OCI-LY7 (cell line): ENCODE measurements at regions not wholly inside any gene's neighbourhood (a gene's known extent, or its start where the extent isn't known, plus 50 kb on each side); places are given as distances from the start of the nearest gene placed in this dataset.

Source experiments
- CTCF ChIP-seq: fragments of 200-600 bp; sonication (generic); conservative IDR thresholded peaks from 2 replicates; pipeline ENCODE4 v1.5.1; 2014; ENCODE audit warnings: mild to moderate bottlenecking, antibody characterized with exemption, low read length, moderate library complexity, mixed read lengths
- EZH2phosphoT487 ChIP-seq: fragments of 200-600 bp; sonication (generic); IDR thresholded peaks from 2 replicates; pipeline ENCODE4 v1.6.1; 2018; ENCODE audit warnings: low read depth, borderline replicate concordance, mild to moderate bottlenecking, mixed run types, antibody characterized with exemption, low read length, moderate library complexity, mixed read lengths

DNA sequence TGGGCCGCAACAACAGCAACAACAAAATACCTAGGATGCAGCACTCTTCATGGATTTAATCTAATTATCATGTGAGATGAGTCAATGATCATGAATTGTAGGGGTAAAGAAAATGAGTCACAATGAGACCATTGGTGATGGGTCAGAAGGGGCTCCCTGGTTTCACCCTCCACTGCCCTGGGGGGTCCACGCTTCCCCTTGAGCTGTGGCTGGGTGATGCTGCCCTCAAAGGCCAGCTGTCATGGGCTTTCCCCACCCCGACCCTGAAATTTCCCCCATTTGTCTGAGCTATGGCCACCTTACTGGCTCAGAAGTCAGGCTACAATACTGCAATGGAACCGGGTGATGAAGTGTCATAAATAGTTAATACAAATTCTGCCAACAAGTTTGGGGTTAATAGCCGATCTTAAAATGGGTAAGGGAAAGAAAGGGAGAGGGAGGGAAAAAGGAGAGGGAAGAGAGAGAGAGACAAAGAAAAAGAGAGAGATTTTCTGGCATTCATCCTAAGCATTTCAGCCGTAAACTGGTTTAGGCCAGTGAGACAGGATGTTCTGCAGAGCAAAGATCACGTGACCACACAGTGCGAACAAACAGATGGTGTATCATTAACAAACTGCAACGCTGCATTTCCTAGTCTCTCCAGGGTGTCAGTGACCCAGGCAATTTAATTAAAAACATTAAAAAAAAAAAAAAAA, 143.4 kb upstream of the ERRFI1 start:
- TF ChIP-seq CTCF (no peak), EZH2phosphoT487 (no peak)
